A549 (cell line): ENCODE measurements at regions not wholly inside any gene's neighbourhood (a gene's known extent, or its start where the extent isn't known, plus 50 kb on each side); places are given as distances from the start of the nearest gene placed in this dataset.
"Not testable (repeated sequence)": the region's sequence is repeated elsewhere in the genome, so short reads cannot be mapped to it uniquely, and the experiment has no call there.

Source experiments
- ATAC-seq, 2 experiments: fragments of 200-7000 bp in 1 of 2; fragments of >200 bp in 1 of 2; cut with Nextera tagmentation in 1 of 2; cut with Tn5 transposase in 1 of 2; 3 replicates each; pipeline versions ENCODE4 v1.8.0 to v1.9.1; 2018 to 2020; ENCODE audit warnings: mild to moderate bottlenecking in 1 of 2, moderate library complexity in 1 of 2
- CTCF ChIA-PET: fragments of 300-600 bp; sonication (Branson Sonifier 250); formaldehyde crosslinking; extraction: SDS; loops from one replicate; lab custom pipeline; 2021; ENCODE audit warnings: antibody characterized with exemption, inconsistent platforms; lab: Yijun Ruan, JAX
- POLR2A ChIA-PET: fragments of 350-600 bp; formaldehyde crosslinking; extraction: SDS; loops from one replicate; lab custom pipeline; 2021; ENCODE audit warnings: antibody characterized with exemption, inconsistent platforms; lab: Yijun Ruan, JAX
- DNase-seq, 2 experiments: peaks; one replicate each; pipeline versions ENCODE4 v3.0.0 to v3.0.0-alpha.2; 2011 to 2016; ENCODE audit warnings: low read depth in 1 of 2, low spot score in 1 of 2
- FAIRE-seq: peaks from 2 replicates; lab custom pipeline; 2011; peaks lifted over from hg19 to GRCh38; lab: Jason Lieb, UNC
- H3K27ac ChIP-seq, 2 experiments: fragments of >200 bp; sonication (Bioruptor Twin); formaldehyde crosslinking; 3 replicates each; pipeline ENCODE4 v1.5.1; 2016 to 2017
- H3K4me1 ChIP-seq: fragments of >200 bp; sonication (Bioruptor Twin); formaldehyde crosslinking; 3 replicates; pipeline ENCODE4 v1.6.1; 2016
- H3K4me2 ChIP-seq: fragments of >200 bp; sonication (Bioruptor Twin); formaldehyde crosslinking; 3 replicates; pipeline ENCODE4 v1.6.1; 2016
- H3K4me3 ChIP-seq: fragments of >200 bp; sonication (Bioruptor Twin); formaldehyde crosslinking; 3 replicates; pipeline ENCODE4 v1.5.1; 2016
- H3K9me3 ChIP-seq: fragments of >200 bp; sonication (Bioruptor Twin); formaldehyde crosslinking; 3 replicates; pipeline ENCODE4 v1.6.1; 2016
- EHMT2 ChIP-seq: fragments of 200-600 bp; sonication (generic); IDR thresholded peaks from 2 replicates; pipeline ENCODE4 v1.6.1; 2016; ENCODE audit warnings: antibody characterized with exemption, low read depth, mild to moderate bottlenecking, moderate library complexity
- EP300 ChIP-seq, 2 experiments: fragments of >200 bp; sonication (Bioruptor Twin); formaldehyde crosslinking; IDR thresholded peaks; 2 replicates in 1 of 2; 3 replicates in 1 of 2; pipeline ENCODE4 v1.6.1; 2016 to 2017
- FOXS1 ChIP-seq: fragments of 250-450 bp; sonication (Bioruptor Pico); IDR thresholded peaks from 2 replicates; pipeline ENCODE4 v1.5.0; 2020; ENCODE audit warnings: mild to moderate bottlenecking, moderate library complexity
- HEYL ChIP-seq: fragments of 250-450 bp; sonication (Bioruptor Pico); IDR thresholded peaks from 2 replicates; pipeline ENCODE4 v1.8.0; 2021; ENCODE audit warnings: mild to moderate bottlenecking, moderate library complexity
- HOXA7 ChIP-seq: fragments of 250-450 bp; sonication (Bioruptor Pico); IDR thresholded peaks from 2 replicates; pipeline ENCODE4 v1.5.0; 2020; ENCODE audit warnings: mild to moderate bottlenecking, moderate library complexity
- JUN ChIP-seq, 2 experiments: fragments of >200 bp; sonication (Bioruptor Twin); formaldehyde crosslinking; IDR thresholded peaks; 2 replicates in 1 of 2; 3 replicates in 1 of 2; pipeline ENCODE4 v1.6.1; 2016 to 2017
- KDM5A ChIP-seq: fragments of 200-600 bp; sonication (generic); IDR thresholded peaks from 2 replicates; pipeline ENCODE4 v1.6.1; 2016; ENCODE audit warnings: antibody characterized with exemption, mild to moderate bottlenecking
- MYC ChIP-seq: IDR thresholded peaks from 2 replicates; pipeline ENCODE4 v1.6.1; 2012; ENCODE audit warnings: mild to moderate bottlenecking, inconsistent platforms, low read length, improper control_type of control experiment, borderline replicate concordance
- PHF8 ChIP-seq: fragments of 200-600 bp; sonication (generic); IDR thresholded peaks from 2 replicates; pipeline ENCODE4 v1.6.1; 2016; ENCODE audit warnings: low read depth, mild to moderate bottlenecking, antibody characterized with exemption, moderate library complexity, borderline replicate concordance
- POLR2AphosphoS2 ChIP-seq: conservative IDR thresholded peaks from 2 replicates; pipeline ENCODE4 v1.6.1; 2012; ENCODE audit warnings: low read length, improper control_type of control experiment, inconsistent platforms
- RAD21 ChIP-seq, 2 experiments: fragments of >200 bp in 1 of 2; sonication (Bioruptor Twin) in 1 of 2; formaldehyde crosslinking in 1 of 2; IDR thresholded peaks in 1 of 2; conservative IDR thresholded peaks in 1 of 2; 2 replicates in 1 of 2; 3 replicates in 1 of 2; pipeline ENCODE4 v1.6.1; 2012 to 2018; ENCODE audit warnings: inconsistent platforms in 1 of 2
- RNF2 ChIP-seq: fragments of 200-600 bp; sonication (generic); IDR thresholded peaks from 2 replicates; pipeline ENCODE4 v1.6.1; 2016; ENCODE audit warnings: low read depth, mild to moderate bottlenecking, antibody characterized with exemption, moderate library complexity, borderline replicate concordance
- SMC3 ChIP-seq: fragments of >200 bp; sonication (Bioruptor Twin); formaldehyde crosslinking; IDR thresholded peaks from 3 replicates; pipeline ENCODE4 v1.6.1; 2018; ENCODE audit warnings: inconsistent platforms
- TFCP2L1 ChIP-seq: fragments of 250-450 bp; sonication (Bioruptor Pico); IDR thresholded peaks from 2 replicates; pipeline ENCODE4 v1.5.0; 2021; ENCODE audit warnings: mild to moderate bottlenecking
- TP53 ChIP-seq: fragments of 250-450 bp; sonication (Bioruptor Pico); IDR thresholded peaks from 2 replicates; pipeline ENCODE4 v1.5.0; 2021; ENCODE audit warnings: mild to moderate bottlenecking, moderate library complexity
- ZFP36 ChIP-seq: fragments of 450-650 bp; IDR thresholded peaks from 2 replicates; pipeline ENCODE4 v1.6.1; 2014; ENCODE audit warnings: borderline replicate concordance; ENCODE audit not compliant: partially characterized antibody
- ZNF302 ChIP-seq: fragments of 250-450 bp; sonication (Bioruptor Pico); IDR thresholded peaks from 2 replicates; pipeline ENCODE4 v1.9.0; 2021; ENCODE audit warnings: inconsistent platforms, mild to moderate bottlenecking, moderate library complexity
- ZSCAN20 ChIP-seq: fragments of 250-450 bp; sonication (Bioruptor Pico); IDR thresholded peaks from 2 replicates; pipeline ENCODE4 v1.8.0; 2022; ENCODE audit warnings: mild to moderate bottlenecking, moderate library complexity
- WGBS: methylation state at CpG from one replicate; pipeline ENCODE4 v1.1.6; 2017; ENCODE audit errors: missing lambda C conversion rate; 5-methylcytosine and 5-hydroxymethylcytosine counted together
- TF ChIP-seq, protein P1 (sequence below): fragments of >200 bp; sonication (Bioruptor Twin); formaldehyde crosslinking; IDR thresholded peaks from 2 replicates; pipeline ENCODE4 v1.6.1; 2016
- TF ChIP-seq, protein P2 (sequence below): fragments of >200 bp; sonication (Bioruptor Twin); formaldehyde crosslinking; IDR thresholded peaks from 3 replicates; pipeline ENCODE4 v1.6.1; 2016
- TF ChIP-seq, protein P3 (sequence below): IDR thresholded peaks from 2 replicates; pipeline ENCODE4 v1.6.1; 2012; ENCODE audit warnings: low read depth, borderline replicate concordance
- TF ChIP-seq, protein P4 (sequence below): IDR thresholded peaks from 2 replicates; pipeline ENCODE4 v1.6.1; 2012

DNA sequence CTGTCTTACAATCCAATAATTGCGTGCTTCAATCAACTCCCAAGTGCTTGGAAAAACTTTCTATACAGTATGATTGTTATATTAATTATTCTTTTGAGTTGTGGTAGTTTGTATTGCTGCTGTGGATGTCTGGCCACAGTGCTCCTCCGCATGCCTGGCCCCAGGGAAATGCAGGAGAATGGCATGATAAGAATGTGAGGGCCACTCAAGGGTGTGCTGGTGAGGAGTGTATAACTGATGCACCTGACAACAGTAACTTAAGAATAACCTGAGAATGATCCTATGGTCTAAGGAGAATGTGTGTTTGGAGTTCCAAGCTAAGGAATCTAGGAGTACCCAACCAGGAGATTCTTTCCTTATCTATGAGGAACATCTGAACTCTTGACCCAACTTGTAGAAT is 152.9 kb upstream of the APC start:
- DNase-seq (no peak), FAIRE-seq (no peak), ATAC-seq (no peak)
- TF ChIP-seq KDM5A (no peak), MYC (no peak), TFCP2L1 (CRISPR knock-in tag) (no peak), ZSCAN20 (CRISPR knock-in tag) (no peak), ZFP36 (no peak), EHMT2 (no peak), FOXS1 (CRISPR knock-in tag) (no peak), EP300 (IDR thresholded peaks at IDR 0.05) (no peak), HEYL (CRISPR knock-in tag) (no peak), PHF8 (no peak), JUN (IDR thresholded peaks at IDR 0.05) (no peak), POLR2AphosphoS2 (no peak), ZNF302 (no peak), RAD21 (conservative IDR thresholded peaks at IDR 0.05 in 1 of 2, IDR thresholded peaks at IDR 0.05 in 1 of 2) (no peak), RNF2 (no peak), TP53 (no peak)
- TF ChIP-seq, protein P1, sequence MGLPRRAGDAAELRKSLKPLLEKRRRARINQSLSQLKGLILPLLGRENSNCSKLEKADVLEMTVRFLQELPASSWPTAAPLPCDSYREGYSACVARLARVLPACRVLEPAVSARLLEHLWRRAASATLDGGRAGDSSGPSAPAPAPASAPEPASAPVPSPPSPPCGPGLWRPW: no peak
- TF ChIP-seq, protein P2, sequence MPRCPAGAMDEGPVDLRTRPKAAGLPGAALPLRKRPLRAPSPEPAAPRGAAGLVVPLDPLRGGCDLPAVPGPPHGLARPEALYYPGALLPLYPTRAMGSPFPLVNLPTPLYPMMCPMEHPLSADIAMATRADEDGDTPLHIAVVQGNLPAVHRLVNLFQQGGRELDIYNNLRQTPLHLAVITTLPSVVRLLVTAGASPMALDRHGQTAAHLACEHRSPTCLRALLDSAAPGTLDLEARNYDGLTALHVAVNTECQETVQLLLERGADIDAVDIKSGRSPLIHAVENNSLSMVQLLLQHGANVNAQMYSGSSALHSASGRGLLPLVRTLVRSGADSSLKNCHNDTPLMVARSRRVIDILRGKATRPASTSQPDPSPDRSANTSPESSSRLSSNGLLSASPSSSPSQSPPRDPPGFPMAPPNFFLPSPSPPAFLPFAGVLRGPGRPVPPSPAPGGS: no peak
- TF ChIP-seq, protein P3, sequence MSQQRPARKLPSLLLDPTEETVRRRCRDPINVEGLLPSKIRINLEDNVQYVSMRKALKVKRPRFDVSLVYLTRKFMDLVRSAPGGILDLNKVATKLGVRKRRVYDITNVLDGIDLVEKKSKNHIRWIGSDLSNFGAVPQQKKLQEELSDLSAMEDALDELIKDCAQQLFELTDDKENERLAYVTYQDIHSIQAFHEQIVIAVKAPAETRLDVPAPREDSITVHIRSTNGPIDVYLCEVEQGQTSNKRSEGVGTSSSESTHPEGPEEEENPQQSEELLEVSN: no peak
- TF ChIP-seq, protein P4, sequence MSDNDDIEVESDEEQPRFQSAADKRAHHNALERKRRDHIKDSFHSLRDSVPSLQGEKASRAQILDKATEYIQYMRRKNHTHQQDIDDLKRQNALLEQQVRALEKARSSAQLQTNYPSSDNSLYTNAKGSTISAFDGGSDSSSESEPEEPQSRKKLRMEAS: no peak
- H3K27ac ChIP-seq: no peak overlapping the region
- no peak overlapping the region for H3K4me2 ChIP-seq
- POLR2A ChIA-PET: no interaction called here
- no peaks in the 10 kb centered on the region for H3K4me1 ChIP-seq
- no peaks in the 10 kb centered on the region for H3K9me3 ChIP-seq
- 0% methylated on average over 2 of the region's 2 CpGs for WGBS
- CTCF ChIA-PET: interaction anchor here (0.6 to 1.5 kb wide), 3 partner anchors 8 to 425 kb away, joined by 3 to 4 read pairs (median 3); no protein-coding TSS in a partner anchor
- H3K4me3 ChIP-seq: no peak overlapping the region

DNA sequence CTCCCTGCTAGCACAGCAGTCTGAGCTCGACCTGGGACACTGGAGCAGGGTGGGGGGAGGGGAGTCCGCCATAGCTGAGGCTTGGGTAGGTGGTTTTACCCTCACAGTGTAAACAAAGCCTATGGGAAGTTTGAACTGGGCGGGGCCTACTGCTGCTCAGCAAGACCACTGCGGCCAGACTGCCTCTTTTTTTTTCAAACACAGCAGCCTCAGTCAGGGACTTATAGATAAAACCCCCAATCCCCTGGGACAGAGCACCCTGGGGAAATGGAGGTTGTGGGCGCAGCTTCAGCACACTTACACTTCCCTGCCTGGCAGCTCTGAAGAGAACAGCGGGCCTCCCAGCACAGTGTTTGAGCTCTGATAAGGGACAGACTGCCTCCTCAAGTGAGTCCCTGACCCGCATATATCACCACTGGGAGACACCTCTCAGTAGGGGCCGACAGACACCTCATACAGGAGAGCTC is 151.1 kb upstream of the APC start:
- no peak for FAIRE-seq
- H3K4me1 ChIP-seq: no peaks in the 10 kb centered on the region
- no peak overlapping the region for H3K4me2 ChIP-seq
- ATAC-seq: no peak
- ChIA-PET CTCF (no interaction called here), POLR2A (no interaction called here)
- no peaks in the 10 kb centered on the region for H3K9me3 ChIP-seq
- no peak overlapping the region for H3K27ac ChIP-seq
- no peak overlapping the region for H3K4me3 ChIP-seq
- TF ChIP-seq HOXA7 (CRISPR knock-in tag): no peak
- TF ChIP-seq RNF2: no peak
- no peak for TF ChIP-seq ZFP36
- TF ChIP-seq SMC3: no peak
- DNase-seq: no peak
- WGBS: 42% methylated on average over 6 of the region's 8 CpGs

DNA sequence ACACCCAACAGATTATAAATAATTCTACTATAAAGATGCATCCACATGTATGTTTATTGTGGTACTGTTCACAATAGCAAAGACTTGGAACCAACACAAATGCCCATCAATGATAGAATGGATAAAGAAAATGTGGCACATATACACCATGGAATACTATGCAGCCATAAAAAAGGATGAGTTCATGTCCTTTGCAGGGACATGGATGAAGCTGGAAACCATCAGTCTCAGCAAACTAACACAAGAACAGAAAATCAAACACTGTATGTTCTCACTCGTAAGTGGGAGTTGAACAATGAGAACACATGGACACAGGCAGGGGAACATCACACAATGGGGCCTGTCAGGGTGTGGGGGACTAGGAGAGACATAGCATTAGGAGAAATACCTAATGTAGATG is 146.8 kb upstream of the APC start:
- H3K4me1 ChIP-seq, POLR2A ChIA-PET, ATAC-seq, FAIRE-seq, H3K27ac ChIP-seq, H3K9me3 ChIP-seq, H3K4me2 ChIP-seq, DNase-seq, H3K4me3 ChIP-seq: not testable (repeated sequence)
- WGBS: 47% methylated on average over 1 of the region's 1 CpG
- CTCF ChIA-PET: interaction anchor here (1.0 kb wide), 1 partner anchor 9 kb away, joined by 3 read pairs; no protein-coding TSS in a partner anchor
